GM19351 (cell line): ENCODE measurements at regions not wholly inside any gene's neighbourhood (a gene's known extent, or its start where the extent isn't known, plus 50 kb on each side); places are given as distances from the start of the nearest gene placed in this dataset.

Experiments used
- ATAC-seq: cut with Tn5 transposase; IDR thresholded peaks from one replicate; pipeline ENCODE4 v1.9.1; 2021; ENCODE audit warnings: mild to moderate bottlenecking, moderate library complexity; ENCODE audit not compliant: unreplicated experiment

GRCh38 chr14:104318558-104319490 lies 180.4 kb downstream of the KIF26A start:
- ATAC-seq = no peak

DNA sequence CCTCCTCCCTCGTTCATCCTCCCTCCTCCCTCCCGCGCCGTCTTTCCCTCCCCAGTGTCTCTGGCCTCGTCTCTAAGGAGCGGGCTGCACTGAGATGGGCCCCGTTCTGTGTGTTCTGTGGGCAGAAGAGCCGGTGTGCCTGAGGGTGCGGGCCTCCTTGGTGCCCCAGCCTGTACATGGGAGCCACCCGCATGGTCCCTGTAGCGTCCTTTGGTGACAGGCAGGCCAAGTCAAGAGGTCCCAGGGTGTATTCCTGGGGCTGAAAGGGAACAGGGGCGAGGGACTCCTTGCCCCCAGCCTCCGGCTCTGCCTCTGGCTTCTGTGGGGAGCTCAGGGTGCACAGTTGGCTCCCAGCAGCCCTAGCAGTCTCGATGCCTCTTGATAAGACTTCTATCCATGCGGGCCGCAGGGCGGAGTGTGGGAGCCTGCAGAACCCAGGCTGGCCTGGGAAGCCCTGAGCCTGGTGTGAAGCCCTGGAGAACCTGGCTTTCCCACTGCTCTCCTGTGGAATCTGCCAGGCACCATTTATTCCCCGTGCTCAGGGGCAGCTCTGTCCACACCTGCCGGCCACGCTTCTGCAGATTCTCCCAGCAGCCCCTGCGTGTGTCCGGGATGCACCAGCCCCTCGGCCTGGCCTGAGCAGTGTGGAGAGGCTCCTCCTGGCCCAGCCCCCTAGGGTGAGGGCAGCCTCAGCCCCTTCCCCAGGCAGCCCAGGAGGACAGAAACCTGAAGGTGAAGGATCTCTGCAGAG lies 181.3 kb downstream of the KIF26A start:
- no peak for ATAC-seq

DNA sequence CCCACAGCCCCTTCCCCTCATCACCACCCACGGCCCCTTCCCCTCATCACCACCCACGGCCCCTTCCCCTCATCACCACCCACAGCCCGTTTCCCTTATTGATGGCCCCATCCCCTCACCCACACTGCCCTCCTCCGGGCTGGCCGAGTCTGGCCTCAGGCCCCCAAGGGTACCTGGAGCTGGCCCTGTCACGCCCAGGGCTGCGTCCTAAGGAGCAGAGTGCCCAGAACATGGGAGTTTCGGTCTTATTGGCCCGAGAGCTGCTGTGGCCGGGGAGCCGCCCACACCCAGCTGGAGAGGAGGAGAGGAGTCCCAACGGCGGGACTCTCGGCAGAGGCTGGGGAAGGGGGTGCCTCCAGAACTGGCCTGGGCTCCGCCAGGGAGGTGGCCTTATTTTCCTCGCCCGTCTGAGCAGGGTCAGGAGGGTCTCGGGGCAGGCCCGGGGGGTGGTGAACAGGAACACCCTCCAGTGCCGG lies 182.3 kb downstream of the KIF26A start:
- no peak for ATAC-seq

DNA sequence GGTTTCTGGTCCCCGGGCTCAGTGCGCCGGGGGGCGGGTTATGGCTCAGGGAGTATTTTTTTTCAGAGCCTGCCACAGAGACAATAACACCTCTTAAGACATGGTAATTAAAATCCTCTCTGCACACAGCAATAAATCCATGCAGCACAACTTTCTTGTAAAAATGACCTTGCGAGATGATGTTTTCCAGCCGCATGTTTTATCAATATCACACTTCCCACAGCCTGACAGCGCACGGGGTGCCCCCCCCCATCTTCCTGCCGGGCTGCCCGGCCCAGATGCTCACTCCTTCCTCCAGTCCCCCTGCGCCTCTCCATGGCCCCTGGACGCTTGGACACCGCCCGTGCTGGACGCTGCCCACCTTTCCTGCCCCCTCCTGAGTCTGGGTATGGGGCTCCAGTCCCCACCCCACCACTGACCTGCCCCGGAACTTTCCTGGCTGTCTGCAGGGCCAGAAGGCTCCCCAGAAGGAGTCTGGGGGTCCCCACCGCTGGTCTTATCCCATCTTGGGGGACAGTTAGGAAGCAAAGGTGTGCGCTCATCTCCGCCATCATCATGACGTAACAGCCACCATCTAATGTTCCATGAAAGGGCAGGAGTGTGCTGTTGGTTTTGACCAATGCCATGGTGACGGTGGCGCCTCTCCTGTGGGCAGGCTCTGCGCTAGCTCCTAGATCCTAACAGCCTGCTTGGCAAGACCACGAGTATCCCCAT lies 182.9 kb downstream of the KIF26A start:
- ATAC-seq = no peak

DNA sequence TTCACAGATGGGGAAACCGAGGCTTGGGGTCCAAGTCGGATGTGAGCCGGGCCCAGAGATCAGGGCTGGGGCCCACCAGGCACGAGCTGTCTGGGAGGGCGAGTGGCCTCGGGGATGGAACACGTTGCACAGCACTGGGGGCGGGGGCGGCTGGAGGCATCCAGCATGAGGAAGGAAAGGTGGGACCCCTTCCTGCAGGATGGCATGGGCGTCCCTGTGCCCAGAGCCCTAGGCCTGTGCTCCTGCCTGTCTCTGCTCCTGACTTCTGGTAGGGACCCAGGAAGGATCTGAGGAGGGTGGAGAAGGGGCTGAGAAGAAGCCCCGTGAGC lies 183.4 kb downstream of the KIF26A start:
- ATAC-seq = no peak

DNA sequence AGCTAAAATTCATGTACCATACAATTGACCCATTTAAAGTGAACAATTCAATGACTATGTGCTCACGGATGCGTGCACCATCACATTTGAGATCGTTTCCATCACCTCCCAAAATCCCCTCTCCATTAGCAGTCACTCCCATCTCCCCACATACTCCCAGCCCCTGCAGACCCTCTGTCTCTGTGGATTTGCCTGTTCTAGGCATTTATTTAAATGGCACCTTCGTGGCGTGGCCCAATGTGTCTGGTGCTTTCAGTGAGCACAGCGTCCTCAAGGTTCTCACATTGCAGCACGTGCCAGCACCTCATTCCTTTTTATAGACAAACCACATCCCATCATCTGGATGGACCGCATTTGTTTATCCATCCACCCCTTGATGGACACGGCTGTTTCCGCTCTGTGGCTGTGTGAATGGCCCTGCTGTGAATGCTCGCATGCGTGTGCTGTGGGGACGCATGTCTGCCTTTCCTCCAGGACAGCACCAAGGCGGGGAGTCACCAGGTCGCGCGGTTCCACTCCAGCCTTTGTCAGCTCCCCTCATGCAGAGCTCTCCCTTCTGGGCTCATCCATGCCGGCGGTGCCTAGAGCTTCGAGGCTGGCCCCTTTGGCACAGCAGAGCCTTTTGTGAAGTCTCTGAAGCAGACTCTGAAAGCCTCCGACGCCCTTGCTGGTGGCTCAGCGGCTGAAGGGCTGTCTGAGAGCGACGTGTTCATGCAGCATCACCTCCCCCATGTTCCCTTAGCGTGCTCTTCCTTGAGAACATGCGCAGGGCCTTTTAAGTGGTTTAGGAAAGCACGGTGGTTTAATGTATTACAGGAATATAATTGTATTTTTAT lies 184.4 kb downstream of the KIF26A start:
- ATAC-seq = no peak

DNA sequence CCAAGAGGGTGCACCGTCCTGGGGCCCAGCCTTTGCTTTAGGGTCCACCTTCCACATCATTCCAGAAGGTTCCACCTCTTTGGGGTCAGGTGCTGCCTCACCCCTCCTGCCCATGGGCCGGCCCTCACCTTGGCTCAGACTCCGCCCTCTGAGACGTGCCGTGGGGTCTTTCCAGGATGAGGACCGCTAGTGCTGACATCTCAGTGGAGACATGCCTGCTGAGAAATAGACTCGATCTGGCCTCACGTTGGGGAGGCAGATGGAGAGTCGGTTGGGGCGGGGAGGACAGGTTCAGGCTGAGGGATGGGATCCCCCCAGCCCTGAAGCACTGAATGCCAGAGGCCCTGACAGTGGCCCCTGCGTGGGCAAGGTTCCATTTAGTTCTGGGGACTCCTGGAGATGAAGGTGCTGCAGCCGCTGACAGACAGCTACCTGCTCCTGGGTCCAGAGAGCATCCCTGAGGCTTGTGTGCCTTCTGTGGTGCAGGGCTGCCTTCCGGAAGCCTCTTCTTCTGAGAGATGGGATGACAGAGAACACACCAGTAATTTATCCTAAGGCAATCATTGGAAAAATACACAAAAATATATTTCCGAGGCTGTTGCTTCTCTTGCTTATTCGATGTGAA lies 185.3 kb downstream of the KIF26A start:
- no peak for ATAC-seq

GRCh38 chr14:104326848-104327247 lies 188.5 kb downstream of the KIF26A start:
- ATAC-seq = no peak

DNA sequence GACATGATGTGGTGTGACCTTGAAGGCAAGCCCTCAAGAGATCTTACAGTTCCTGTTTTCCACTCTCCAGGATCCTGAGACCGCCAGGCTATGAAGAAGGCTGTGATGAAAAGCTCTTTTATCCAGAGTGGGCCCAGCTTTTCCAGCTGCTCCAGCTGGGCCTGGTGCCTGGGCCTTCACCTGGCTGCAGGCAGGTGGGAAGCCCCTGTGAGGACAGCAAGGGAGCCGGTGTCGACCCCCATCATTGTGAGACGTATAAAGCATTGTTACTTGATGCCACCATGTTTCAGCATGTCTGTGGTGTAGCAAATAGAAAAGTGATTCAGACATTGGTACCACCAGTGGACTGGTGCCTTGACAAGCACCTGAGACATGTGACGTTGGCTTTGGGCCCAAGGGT lies 190.2 kb downstream of the KIF26A start:
- no peak for ATAC-seq

- no peak for ATAC-seq
Observed at GRCh38 chr14:104329793-104330192, 191.4 kb downstream of the KIF26A start.

- no peak for ATAC-seq
Observed at GRCh38 chr14:104331871-104332605, 193.7 kb downstream of the KIF26A start.

DNA sequence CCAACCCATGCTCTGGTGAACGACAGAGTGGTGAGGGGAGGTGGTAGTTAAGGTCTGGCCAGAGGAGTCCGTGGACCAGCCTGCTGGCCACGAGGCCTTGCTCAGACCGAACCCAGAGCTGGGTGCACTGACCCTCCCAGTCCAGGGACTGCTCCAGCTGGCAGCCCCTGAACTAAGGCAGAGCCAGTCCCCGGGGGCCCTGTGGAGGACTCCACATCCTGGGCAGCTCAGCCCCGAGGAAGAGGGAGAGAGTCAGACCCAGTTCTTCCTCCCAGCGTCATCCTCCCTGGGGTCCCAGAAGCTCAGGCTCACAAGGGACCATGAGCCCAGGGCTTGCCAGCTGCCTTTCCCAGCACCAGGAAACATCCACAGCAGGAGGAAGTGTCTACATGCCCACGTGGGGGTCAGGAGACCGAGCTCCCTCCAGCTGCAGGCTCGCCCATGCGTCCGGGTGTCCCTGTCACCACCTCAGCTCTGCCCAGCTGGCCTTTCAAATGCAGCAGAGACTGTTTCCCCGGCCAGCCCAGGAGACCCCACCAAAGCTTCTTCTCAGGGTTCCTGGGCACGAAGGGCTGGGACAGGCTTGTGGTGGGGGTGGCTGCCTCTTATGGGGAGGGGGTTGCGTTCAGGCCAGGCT lies 194.4 kb downstream of the KIF26A start:
- no peak for ATAC-seq

GRCh38 chr14:104333646-104334423 lies 195.4 kb downstream of the KIF26A start:
- no peak for ATAC-seq

GRCh38 chr14:104334424-104335161 lies 196.2 kb downstream of the KIF26A start:
- no peak for ATAC-seq

- ATAC-seq = no peak
Observed at GRCh38 chr14:104335176-104335575, 196.8 kb downstream of the KIF26A start.

- ATAC-seq = no peak
Observed at GRCh38 chr14:104335611-104336010, 197.2 kb downstream of the KIF26A start.

- ATAC-seq = no peak
Observed at GRCh38 chr14:104337351-104337750, 199.0 kb downstream of the KIF26A start.
